ENCODE measurements at regions not wholly inside any gene's neighbourhood (a gene's known extent, or its start where the extent isn't known, plus 50 kb on each side); places are given as distances from the start of the nearest gene placed in this dataset.
"Not testable (repeated sequence)": the region's sequence is repeated elsewhere in the genome, so short reads cannot be mapped to it uniquely, and the experiment has no call there.

GRCh38 chr13:79923973-79924556 is 416.9 kb downstream of the SPRY2 start:
- H3K9ac ChIP-seq (ENCODE audit: low read depth, low read length); H3K4me2 ChIP-seq (ENCODE audit: low read length); H3K36me3 ChIP-seq (ENCODE audit: insufficient read depth, low read length); H3K4me1 ChIP-seq (ENCODE audit: control insufficient read depth, insufficient read depth, low read length); H3K4me3 ChIP-seq (ENCODE audit: low read length); H3K27me3 ChIP-seq (ENCODE audit: control insufficient read depth, insufficient read depth, low read length); H3K9me3 ChIP-seq (replicated peaks; ENCODE audit: low read length): not testable (repeated sequence)

GRCh38 chr13:79919091-79919490 is 421.8 kb downstream of the SPRY2 start:
- H3K4me3 ChIP-seq (ENCODE audit: low read length) = no peak overlapping the region
- H3K9me3 ChIP-seq (replicated peaks; ENCODE audit: low read length) = no peaks in the 10 kb centered on the region
- H3K9ac ChIP-seq (ENCODE audit: low read depth, low read length) = no peak overlapping the region
- H3K36me3 ChIP-seq (ENCODE audit: insufficient read depth, low read length) = no peaks in the 10 kb centered on the region
- no peak overlapping the region for H3K4me2 ChIP-seq (ENCODE audit: low read length)
- peaks cover 3% of the 10 kb centered on the region for H3K4me1 ChIP-seq (ENCODE audit: control insufficient read depth, insufficient read depth, low read length)
- H3K27me3 ChIP-seq (ENCODE audit: control insufficient read depth, insufficient read depth, low read length) = no peaks in the 10 kb centered on the region

GRCh38 chr13:79918620-79919019 is 422.3 kb downstream of the SPRY2 start:
- Histone ChIP-seq H3K4me3 (ENCODE audit: low read length) (no peak overlapping the region), H3K36me3 (ENCODE audit: insufficient read depth, low read length) (no peaks in the 10 kb centered on the region), H3K9ac (ENCODE audit: low read depth, low read length) (no peak overlapping the region), H3K27me3 (ENCODE audit: control insufficient read depth, insufficient read depth, low read length) (no peaks in the 10 kb centered on the region), H3K4me1 (ENCODE audit: control insufficient read depth, insufficient read depth, low read length) (peaks cover 3% of the 10 kb centered on the region), H3K9me3 (replicated peaks; ENCODE audit: low read length) (no peaks in the 10 kb centered on the region), H3K4me2 (ENCODE audit: low read length) (no peak overlapping the region)

GRCh38 chr13:79917628-79918027 is 423.3 kb downstream of the SPRY2 start:
- Histone ChIP-seq H3K9ac (ENCODE audit: low read depth, low read length) (no peak overlapping the region), H3K36me3 (ENCODE audit: insufficient read depth, low read length) (no peaks in the 10 kb centered on the region), H3K4me3 (ENCODE audit: low read length) (no peak overlapping the region), H3K4me1 (ENCODE audit: control insufficient read depth, insufficient read depth, low read length) (peaks cover 3% of the 10 kb centered on the region), H3K4me2 (ENCODE audit: low read length) (no peak overlapping the region), H3K27me3 (ENCODE audit: control insufficient read depth, insufficient read depth, low read length) (no peaks in the 10 kb centered on the region), H3K9me3 (replicated peaks; ENCODE audit: low read length) (no peaks in the 10 kb centered on the region)

- Histone ChIP-seq H3K9me3 (replicated peaks; ENCODE audit: low read length) (no peaks in the 10 kb centered on the region), H3K4me1 (ENCODE audit: control insufficient read depth, insufficient read depth, low read length) (peaks cover 3% of the 10 kb centered on the region), H3K27me3 (ENCODE audit: control insufficient read depth, insufficient read depth, low read length) (no peaks in the 10 kb centered on the region), H3K36me3 (ENCODE audit: insufficient read depth, low read length) (no peaks in the 10 kb centered on the region), H3K9ac (ENCODE audit: low read depth, low read length) (no peak overlapping the region), H3K4me2 (ENCODE audit: low read length) (no peak overlapping the region), H3K4me3 (ENCODE audit: low read length) (no peak overlapping the region)
Measured at GRCh38 chr13:79915114-79915811, 425.7 kb downstream of the SPRY2 start.

GRCh38 chr13:79913141-79913827 is 427.6 kb downstream of the SPRY2 start:
- Histone ChIP-seq H3K4me3 (ENCODE audit: low read length) (no peak overlapping the region), H3K4me1 (ENCODE audit: control insufficient read depth, insufficient read depth, low read length) (no peaks in the 10 kb centered on the region), H3K9ac (ENCODE audit: low read depth, low read length) (no peak overlapping the region), H3K27me3 (ENCODE audit: control insufficient read depth, insufficient read depth, low read length) (no peaks in the 10 kb centered on the region), H3K36me3 (ENCODE audit: insufficient read depth, low read length) (no peaks in the 10 kb centered on the region), H3K4me2 (ENCODE audit: low read length) (no peak overlapping the region), H3K9me3 (replicated peaks; ENCODE audit: low read length) (no peaks in the 10 kb centered on the region)

GRCh38 chr13:79912403-79912802 is 428.5 kb downstream of the SPRY2 start:
- Histone ChIP-seq H3K4me3 (ENCODE audit: low read length) (no peak overlapping the region), H3K9ac (ENCODE audit: low read depth, low read length) (no peak overlapping the region), H3K4me2 (ENCODE audit: low read length) (no peak overlapping the region), H3K9me3 (replicated peaks; ENCODE audit: low read length) (no peaks in the 10 kb centered on the region), H3K27me3 (ENCODE audit: control insufficient read depth, insufficient read depth, low read length) (no peaks in the 10 kb centered on the region), H3K36me3 (ENCODE audit: insufficient read depth, low read length) (no peaks in the 10 kb centered on the region), H3K4me1 (ENCODE audit: control insufficient read depth, insufficient read depth, low read length) (no peaks in the 10 kb centered on the region)

- Histone ChIP-seq H3K36me3 (ENCODE audit: insufficient read depth, low read length) (no peaks in the 10 kb centered on the region), H3K4me1 (ENCODE audit: control insufficient read depth, insufficient read depth, low read length) (no peaks in the 10 kb centered on the region), H3K4me3 (ENCODE audit: low read length) (no peak overlapping the region), H3K9me3 (replicated peaks; ENCODE audit: low read length) (no peaks in the 10 kb centered on the region), H3K9ac (ENCODE audit: low read depth, low read length) (no peak overlapping the region), H3K27me3 (ENCODE audit: control insufficient read depth, insufficient read depth, low read length) (no peaks in the 10 kb centered on the region), H3K4me2 (ENCODE audit: low read length) (no peak overlapping the region)
Measured at GRCh38 chr13:79910875-79911540, 429.9 kb downstream of the SPRY2 start.

- no peak overlapping the region for H3K4me2 ChIP-seq (ENCODE audit: low read length)
Measured at GRCh38 chr13:79909644-79910043, 428.7 kb downstream of the NDFIP2 start.

GRCh38 chr13:79908381-79908780 is 427.4 kb downstream of the NDFIP2 start:
- no peak overlapping the region for H3K4me3 ChIP-seq (ENCODE audit: low read length)
- H3K9ac ChIP-seq (ENCODE audit: low read depth, low read length) = no peak overlapping the region
- no peaks in the 10 kb centered on the region for H3K9me3 ChIP-seq (replicated peaks; ENCODE audit: low read length)
- H3K4me1 ChIP-seq (ENCODE audit: control insufficient read depth, insufficient read depth, low read length) = no peaks in the 10 kb centered on the region
- H3K36me3 ChIP-seq (ENCODE audit: insufficient read depth, low read length) = no peaks in the 10 kb centered on the region
- no peak overlapping the region for H3K4me2 ChIP-seq (ENCODE audit: low read length)
- H3K27me3 ChIP-seq (ENCODE audit: control insufficient read depth, insufficient read depth, low read length) = no peaks in the 10 kb centered on the region

More at GRCh38 chr13:79909644-79910043, 428.7 kb downstream of the NDFIP2 start:
- H3K9me3 ChIP-seq (replicated peaks; ENCODE audit: low read length) = no peaks in the 10 kb centered on the region
- H3K4me1 ChIP-seq (ENCODE audit: control insufficient read depth, insufficient read depth, low read length) = no peaks in the 10 kb centered on the region
- H3K9ac ChIP-seq (ENCODE audit: low read depth, low read length) = no peak overlapping the region
- H3K4me3 ChIP-seq (ENCODE audit: low read length) = no peak overlapping the region
- no peaks in the 10 kb centered on the region for H3K36me3 ChIP-seq (ENCODE audit: insufficient read depth, low read length)
- H3K27me3 ChIP-seq (ENCODE audit: control insufficient read depth, insufficient read depth, low read length) = no peaks in the 10 kb centered on the region

- Histone ChIP-seq H3K36me3 (ENCODE audit: insufficient read depth, low read length) (no peaks in the 10 kb centered on the region), H3K4me3 (ENCODE audit: low read length) (no peak overlapping the region)
Measured at GRCh38 chr13:79907527-79907926, 426.6 kb downstream of the NDFIP2 start.

More at GRCh38 chr13:79907527-79907926, 426.6 kb downstream of the NDFIP2 start:
- Histone ChIP-seq H3K9me3 (replicated peaks; ENCODE audit: low read length) (no peaks in the 10 kb centered on the region), H3K9ac (ENCODE audit: low read depth, low read length) (no peak overlapping the region), H3K4me1 (ENCODE audit: control insufficient read depth, insufficient read depth, low read length) (no peaks in the 10 kb centered on the region), H3K4me2 (ENCODE audit: low read length) (no peak overlapping the region), H3K27me3 (ENCODE audit: control insufficient read depth, insufficient read depth, low read length) (no peaks in the 10 kb centered on the region)
